ENCODE measurements at regions not wholly inside any gene's neighbourhood (a gene's known extent, or its start where the extent isn't known, plus 50 kb on each side); places are given as distances from the start of the nearest gene placed in this dataset.

GRCh38 chr20:10954908-10955580 is 281.2 kb upstream of the JAG1 start:
- peaks cover 27% of the 10 kb centered on the region for H3K4me1 Mint-ChIP-seq (ENCODE audit: low read depth, unreplicated experiment)
- no TSS peak for BruUV-seq (replicated peaks)
- H3K4me3 Mint-ChIP-seq (ENCODE audit: low read depth, unreplicated experiment), result no peak overlapping the region
- DNase-seq, result no peak
- H3K27ac Mint-ChIP-seq (ENCODE audit: unreplicated experiment), result no peak overlapping the region
- TF ChIP-seq CTCF (IDR thresholded peaks at IDR 0.05; ENCODE audit: unreplicated experiment), result no peak
- intact Hi-C loops (cut with micrococcal nuclease; ENCODE audit: unreplicated experiment), result loop anchor here (5.0 to 10.0 kb wide), 3 partner anchors 250 to 317 kb away; partner anchors contain the start of gene JAG1
- H3K36me3 Mint-ChIP-seq (ENCODE audit: insufficient read depth, unreplicated experiment), result no peaks in the 10 kb centered on the region
- H3K9me3 Mint-ChIP-seq (ENCODE audit: low read depth, unreplicated experiment), result no peaks in the 10 kb centered on the region
- CTCF ChIA-PET, result interaction anchor here (0.7 kb wide), 1 partner anchor 29 kb away, joined by 4 read pairs; no protein-coding TSS in a partner anchor
- H3K27me3 Mint-ChIP-seq (ENCODE audit: unreplicated experiment), result no peaks in the 10 kb centered on the region

- H3K27ac Mint-ChIP-seq (ENCODE audit: unreplicated experiment), result no peak overlapping the region
- DNase-seq, result no peak
- intact Hi-C loops (cut with micrococcal nuclease; ENCODE audit: unreplicated experiment), result loop anchor here (10.0 kb wide), 1 partner anchor 247 kb away; no protein-coding TSS in a partner anchor
- BruUV-seq (replicated peaks), result no TSS peak
- peaks cover 5% of the 10 kb centered on the region for H3K4me1 Mint-ChIP-seq (ENCODE audit: low read depth, unreplicated experiment)
- H3K4me3 Mint-ChIP-seq (ENCODE audit: low read depth, unreplicated experiment), result no peak overlapping the region
- no peaks in the 10 kb centered on the region for H3K9me3 Mint-ChIP-seq (ENCODE audit: low read depth, unreplicated experiment)
- CTCF ChIA-PET, result no interaction called here
- no peak for TF ChIP-seq CTCF (IDR thresholded peaks at IDR 0.05; ENCODE audit: unreplicated experiment)
- no peaks in the 10 kb centered on the region for H3K36me3 Mint-ChIP-seq (ENCODE audit: insufficient read depth, unreplicated experiment)
- H3K27me3 Mint-ChIP-seq (ENCODE audit: unreplicated experiment), result no peaks in the 10 kb centered on the region
Observed at GRCh38 chr20:10958279-10958678, 284.5 kb upstream of the JAG1 start.

GRCh38 chr20:10960416-10960815 is 286.6 kb upstream of the JAG1 start:
- CTCF ChIA-PET, result no interaction called here
- no peaks in the 10 kb centered on the region for H3K36me3 Mint-ChIP-seq (ENCODE audit: insufficient read depth, unreplicated experiment)
- DNase-seq, result no peak
- no peaks in the 10 kb centered on the region for H3K27me3 Mint-ChIP-seq (ENCODE audit: unreplicated experiment)
- H3K4me1 Mint-ChIP-seq (ENCODE audit: low read depth, unreplicated experiment), result no peaks in the 10 kb centered on the region
- no peaks in the 10 kb centered on the region for H3K9me3 Mint-ChIP-seq (ENCODE audit: low read depth, unreplicated experiment)
- no TSS peak for BruUV-seq (replicated peaks)
- H3K27ac Mint-ChIP-seq (ENCODE audit: unreplicated experiment), result no peak overlapping the region
- intact Hi-C loops (cut with micrococcal nuclease; ENCODE audit: unreplicated experiment), result no loop called here
- H3K4me3 Mint-ChIP-seq (ENCODE audit: low read depth, unreplicated experiment), result no peak overlapping the region
- no peak for TF ChIP-seq CTCF (IDR thresholded peaks at IDR 0.05; ENCODE audit: unreplicated experiment)

GRCh38 chr20:10961651-10962288 is 288.0 kb upstream of the JAG1 start:
- H3K36me3 Mint-ChIP-seq (ENCODE audit: insufficient read depth, unreplicated experiment), result no peaks in the 10 kb centered on the region
- no peak for TF ChIP-seq CTCF (IDR thresholded peaks at IDR 0.05; ENCODE audit: unreplicated experiment)
- no peaks in the 10 kb centered on the region for H3K27me3 Mint-ChIP-seq (ENCODE audit: unreplicated experiment)
- DNase-seq, result no peak
- no peaks in the 10 kb centered on the region for H3K4me1 Mint-ChIP-seq (ENCODE audit: low read depth, unreplicated experiment)
- intact Hi-C loops (cut with micrococcal nuclease; ENCODE audit: unreplicated experiment), result no loop called here
- no peak overlapping the region for H3K4me3 Mint-ChIP-seq (ENCODE audit: low read depth, unreplicated experiment)
- no peaks in the 10 kb centered on the region for H3K9me3 Mint-ChIP-seq (ENCODE audit: low read depth, unreplicated experiment)
- no TSS peak for BruUV-seq (replicated peaks)
- no peak overlapping the region for H3K27ac Mint-ChIP-seq (ENCODE audit: unreplicated experiment)
- CTCF ChIA-PET, result no interaction called here

Measured in Calu3 (cell line).